Nephron progenitor cell (in vitro differentiated cells): ENCODE measurements at regions not wholly inside any gene's neighbourhood (a gene's known extent, or its start where the extent isn't known, plus 50 kb on each side); places are given as distances from the start of the nearest gene placed in this dataset.

Experiments used
- DNase-seq: peaks from one replicate; pipeline ENCODE4 v3.0.0; 2021
- H3K27ac Mint-ChIP-seq: 2 replicates; pipeline ENCODE4 v1.8.0; 2021; ENCODE audit warnings: mild to moderate bottlenecking, moderate library complexity, mixed read lengths
- H3K27me3 Mint-ChIP-seq: 2 replicates; pipeline ENCODE4 v1.8.0; 2021; ENCODE audit warnings: mild to moderate bottlenecking, low read depth, mixed read lengths; ENCODE audit not compliant: poor library complexity
- H3K36me3 Mint-ChIP-seq: 2 replicates; pipeline ENCODE4 v1.8.0; 2021; ENCODE audit warnings: low read depth, mixed read lengths
- H3K4me1 Mint-ChIP-seq: 2 replicates; pipeline ENCODE4 v1.8.0; 2021; ENCODE audit warnings: mixed read lengths
- H3K4me3 Mint-ChIP-seq: 2 replicates; pipeline ENCODE4 v1.8.0; 2021; ENCODE audit warnings: mild to moderate bottlenecking, moderate library complexity, mixed read lengths
- H3K9me3 Mint-ChIP-seq: 2 replicates; pipeline ENCODE4 v1.8.0; 2021; ENCODE audit warnings: mild to moderate bottlenecking, moderate library complexity, mixed read lengths
- TF ChIP-seq, protein P1 (sequence below): fragments of 200-600 bp; sonication (generic); IDR thresholded peaks from 2 replicates; pipeline ENCODE4 v1.5.0; 2021; ENCODE audit warnings: antibody characterized with exemption

DNA sequence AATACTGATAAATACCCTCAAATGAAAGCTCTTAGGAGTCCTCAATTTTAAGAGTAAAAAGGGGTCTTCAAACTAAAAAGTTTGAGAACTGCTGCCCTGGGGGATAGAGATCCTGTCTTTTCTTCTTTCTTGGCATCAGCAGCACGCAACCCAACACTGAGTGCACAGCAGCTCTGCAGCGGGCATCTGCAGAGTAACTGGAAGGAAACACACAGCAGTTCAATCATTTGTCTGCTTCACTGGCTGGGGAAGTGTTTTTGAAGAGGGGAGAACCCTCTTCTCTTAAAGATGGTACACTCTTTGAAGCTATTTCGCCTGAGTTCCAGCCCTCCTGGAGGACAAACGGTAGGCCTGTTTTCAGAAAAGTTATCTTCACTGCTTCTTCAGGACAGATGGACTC, 193.6 kb downstream of the FGFR2 start:
- Mint-ChIP-seq H3K9me3 (no peaks in the 10 kb centered on the region), H3K27me3 (peaks cover 15% of the 10 kb centered on the region), H3K36me3 (no peaks in the 10 kb centered on the region), H3K4me3 (no peak overlapping the region), H3K27ac (no peak overlapping the region), H3K4me1 (peaks cover 14% of the 10 kb centered on the region)
- TF ChIP-seq, protein P1, sequence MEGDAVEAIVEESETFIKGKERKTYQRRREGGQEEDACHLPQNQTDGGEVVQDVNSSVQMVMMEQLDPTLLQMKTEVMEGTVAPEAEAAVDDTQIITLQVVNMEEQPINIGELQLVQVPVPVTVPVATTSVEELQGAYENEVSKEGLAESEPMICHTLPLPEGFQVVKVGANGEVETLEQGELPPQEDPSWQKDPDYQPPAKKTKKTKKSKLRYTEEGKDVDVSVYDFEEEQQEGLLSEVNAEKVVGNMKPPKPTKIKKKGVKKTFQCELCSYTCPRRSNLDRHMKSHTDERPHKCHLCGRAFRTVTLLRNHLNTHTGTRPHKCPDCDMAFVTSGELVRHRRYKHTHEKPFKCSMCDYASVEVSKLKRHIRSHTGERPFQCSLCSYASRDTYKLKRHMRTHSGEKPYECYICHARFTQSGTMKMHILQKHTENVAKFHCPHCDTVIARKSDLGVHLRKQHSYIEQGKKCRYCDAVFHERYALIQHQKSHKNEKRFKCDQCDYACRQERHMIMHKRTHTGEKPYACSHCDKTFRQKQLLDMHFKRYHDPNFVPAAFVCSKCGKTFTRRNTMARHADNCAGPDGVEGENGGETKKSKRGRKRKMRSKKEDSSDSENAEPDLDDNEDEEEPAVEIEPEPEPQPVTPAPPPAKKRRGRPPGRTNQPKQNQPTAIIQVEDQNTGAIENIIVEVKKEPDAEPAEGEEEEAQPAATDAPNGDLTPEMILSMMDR = no peak
- DNase-seq = no peak

DNA sequence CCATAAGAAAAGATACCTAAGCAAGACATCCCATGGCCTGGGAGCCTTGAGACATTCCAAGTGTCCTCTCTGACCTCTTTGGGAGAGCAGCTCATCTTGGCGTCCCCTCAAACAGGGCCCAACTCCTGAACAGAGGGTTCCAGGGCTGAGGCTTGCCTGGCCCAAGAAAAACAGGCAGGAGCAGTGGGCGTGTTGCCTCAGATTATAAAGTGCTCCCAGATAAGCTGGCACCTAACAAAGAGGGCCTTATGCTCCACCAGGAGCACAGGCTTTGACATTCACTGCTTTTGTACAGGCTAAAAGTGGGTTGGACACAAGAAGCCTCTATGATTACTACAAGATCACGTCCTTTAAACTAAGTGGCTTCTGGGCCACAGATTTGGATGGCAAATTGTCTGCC, 193.1 kb downstream of the FGFR2 start:
- Mint-ChIP-seq H3K4me3 (no peak overlapping the region), H3K4me1 (peaks cover 19% of the 10 kb centered on the region), H3K36me3 (no peaks in the 10 kb centered on the region), H3K9me3 (no peaks in the 10 kb centered on the region), H3K27ac (no peak overlapping the region), H3K27me3 (peaks cover 15% of the 10 kb centered on the region)
- DNase-seq = no peak
- TF ChIP-seq, protein P1 = no peak

DNA sequence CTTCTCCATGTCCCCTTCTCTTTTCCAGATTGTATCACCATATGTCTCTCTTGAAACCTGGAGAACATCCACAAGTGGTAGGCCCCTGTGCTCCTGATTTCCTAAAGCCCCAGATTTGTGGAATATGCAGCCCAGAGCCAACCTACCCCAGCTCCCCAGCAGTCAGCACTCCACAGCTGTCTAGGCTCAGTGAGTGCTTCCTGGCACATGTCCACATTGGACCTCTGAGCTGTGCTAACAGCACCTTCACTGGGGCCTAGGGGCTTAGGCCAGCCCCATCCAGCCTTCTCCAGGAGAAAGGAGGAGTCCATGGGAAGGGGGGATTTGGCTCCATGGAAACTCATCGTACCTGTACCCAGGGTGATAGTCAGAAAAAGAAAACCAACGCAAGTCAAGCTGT, 192.7 kb downstream of the FGFR2 start:
- DNase-seq = no peak
- Mint-ChIP-seq H3K9me3 (no peaks in the 10 kb centered on the region), H3K4me3 (no peak overlapping the region), H3K27me3 (peaks cover 17% of the 10 kb centered on the region), H3K27ac (no peak overlapping the region), H3K36me3 (no peaks in the 10 kb centered on the region), H3K4me1 (peaks cover 23% of the 10 kb centered on the region)
- TF ChIP-seq, protein P1 = no peak

DNA sequence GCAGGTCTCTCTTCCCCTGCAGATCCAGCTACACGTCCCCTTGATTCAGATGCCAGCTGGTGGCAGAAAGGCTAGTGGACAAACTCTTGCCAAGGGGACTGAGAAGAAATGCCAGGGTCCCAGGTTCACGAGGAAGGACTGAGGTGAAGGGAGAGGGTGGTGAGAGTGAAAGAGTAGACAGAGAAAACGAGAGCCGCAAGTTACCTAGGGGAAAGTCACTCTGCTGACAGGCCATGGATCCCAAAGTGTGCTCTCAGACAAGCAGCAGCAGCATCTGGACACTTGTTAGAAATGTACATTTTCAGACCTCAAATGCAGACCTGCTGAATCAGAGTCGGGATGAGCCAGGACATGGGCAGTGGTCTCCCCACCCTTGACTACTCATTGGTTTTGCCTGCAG, 192.3 kb downstream of the FGFR2 start:
- DNase-seq = no peak
- Mint-ChIP-seq H3K9me3 (no peaks in the 10 kb centered on the region), H3K36me3 (no peaks in the 10 kb centered on the region), H3K27ac (no peak overlapping the region), H3K27me3 (peaks cover 17% of the 10 kb centered on the region), H3K4me1 (peaks cover 27% of the 10 kb centered on the region), H3K4me3 (no peak overlapping the region)
- TF ChIP-seq, protein P1 = no peak

DNA sequence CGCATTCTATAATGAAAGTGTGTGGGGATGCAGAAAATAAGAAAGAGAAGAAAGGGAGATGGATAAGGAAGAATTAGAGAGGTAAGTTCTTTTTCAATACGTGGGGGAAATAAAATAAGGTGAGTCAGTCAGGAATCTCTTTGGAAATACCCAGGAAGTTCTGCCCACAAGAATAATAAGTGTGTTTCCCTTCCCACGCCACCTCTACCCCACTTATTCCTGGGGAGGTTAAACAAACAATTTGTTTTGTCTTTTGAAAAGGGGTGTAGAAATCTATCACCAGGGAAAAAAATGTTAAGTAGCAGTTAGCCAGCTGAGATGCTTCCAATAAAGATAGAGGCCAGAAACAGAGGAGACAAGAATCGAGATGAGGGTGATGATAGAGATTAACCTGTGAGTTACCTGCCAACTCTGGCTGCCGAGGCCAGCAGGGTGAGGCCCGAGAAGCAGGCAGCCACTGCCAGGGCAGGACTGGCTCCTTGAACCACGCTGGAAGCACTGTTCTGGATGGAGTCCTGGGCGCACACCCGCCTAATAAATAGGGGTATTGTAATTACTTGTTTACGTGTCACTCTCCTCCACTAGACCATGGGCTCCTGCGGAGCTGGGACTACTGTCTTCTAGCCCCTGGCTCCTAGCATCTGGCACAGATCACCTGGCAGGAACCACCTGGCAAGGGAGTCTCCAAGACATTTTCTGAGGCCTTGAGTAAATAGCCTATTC, 191.3 kb downstream of the FGFR2 start:
- no peaks in the 10 kb centered on the region for H3K36me3 Mint-ChIP-seq
- H3K27me3 Mint-ChIP-seq = peaks cover 22% of the 10 kb centered on the region
- no peak for DNase-seq
- no peak overlapping the region for H3K4me3 Mint-ChIP-seq
- H3K9me3 Mint-ChIP-seq = no peaks in the 10 kb centered on the region
- H3K4me1 Mint-ChIP-seq = peaks cover 38% of the 10 kb centered on the region
- H3K27ac Mint-ChIP-seq = no peak overlapping the region
- TF ChIP-seq, protein P1 = no peak

DNA sequence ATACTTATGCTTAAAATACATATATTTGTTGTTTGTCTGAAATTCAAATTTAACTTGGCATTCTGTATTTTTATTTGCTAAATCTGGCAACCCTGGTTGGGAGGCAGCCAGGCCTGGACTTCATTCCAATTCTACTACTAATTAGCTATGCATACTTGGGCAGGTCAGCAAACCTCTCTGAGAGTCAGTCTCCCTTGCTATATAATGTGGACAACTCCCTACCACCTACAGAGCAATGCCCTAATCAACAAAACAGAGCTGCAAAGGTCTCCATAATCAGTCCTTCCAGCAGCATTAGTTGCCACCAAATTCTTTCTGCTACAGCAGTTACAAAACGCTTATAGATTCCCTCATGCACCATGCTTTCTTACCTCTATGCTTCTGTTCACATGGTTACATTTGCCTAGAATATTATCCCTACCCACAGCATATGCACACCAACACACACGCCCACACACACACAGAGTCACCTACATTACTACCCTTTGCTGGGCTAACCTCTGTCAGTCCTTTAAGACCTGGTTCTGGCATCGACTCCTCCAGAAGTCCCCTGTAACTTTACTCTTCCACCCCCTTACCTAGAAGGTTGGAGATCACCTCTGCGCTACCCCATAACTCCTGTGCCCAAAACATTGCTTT, 188.7 kb downstream of the FGFR2 start:
- no peak for DNase-seq
- Mint-ChIP-seq H3K4me3 (no peak overlapping the region), H3K4me1 (peaks cover 35% of the 10 kb centered on the region), H3K27me3 (peaks cover 34% of the 10 kb centered on the region), H3K9me3 (peaks cover 17% of the 10 kb centered on the region), H3K36me3 (no peaks in the 10 kb centered on the region), H3K27ac (no peak overlapping the region)
- TF ChIP-seq, protein P1 = no peak
